CD4-positive, alpha-beta T cell treated with Interleukin-15 for 4 hours (primary cell): ENCODE measurements at regions not wholly inside any gene's neighbourhood (a gene's known extent, or its start where the extent isn't known, plus 50 kb on each side); places are given as distances from the start of the nearest gene placed in this dataset.
A peak's percentile ranks its signal among the peaks of the same experiment; 100 is the strongest.
"Not testable (repeated sequence)": the region's sequence is repeated elsewhere in the genome, so short reads cannot be mapped to it uniquely, and the experiment has no call there.

ENCODE experiments used
- DNase-seq: peaks from one replicate; pipeline ENCODE4 v3.0.0-alpha.2; 2020; ENCODE audit warnings: low spot score

GRCh38 chrX:41003506-41004270 lies 81.6 kb upstream of the USP9X start:
- no peak for DNase-seq

GRCh38 chrX:41005445-41005992 lies 79.7 kb upstream of the USP9X start:
- no peak for DNase-seq

- peak; percentile 73 for DNase-seq
These were observed 75.1 kb upstream of the USP9X start for GRCh38 chrX:41009850-41010846.

GRCh38 chrX:41014776-41015360 lies 70.4 kb upstream of the USP9X start:
- peak; percentile 4 for DNase-seq

GRCh38 chrX:41017785-41018184 lies 67.5 kb upstream of the USP9X start:
- not testable (repeated sequence) for DNase-seq

GRCh38 chrX:41018391-41019040 lies 66.7 kb upstream of the USP9X start:
- not testable (repeated sequence) for DNase-seq

GRCh38 chrX:41019041-41019392 lies 66.2 kb upstream of the USP9X start:
- DNase-seq, result no peak

- no peak for DNase-seq
These were observed 62.7 kb upstream of the USP9X start for GRCh38 chrX:41022566-41022965.

- no peak for DNase-seq
These were observed 62.1 kb upstream of the USP9X start for GRCh38 chrX:41023098-41023497.

GRCh38 chrX:41024335-41024734 lies 60.9 kb upstream of the USP9X start:
- DNase-seq, result not testable (repeated sequence)

- DNase-seq, result no peak
These were observed 60.5 kb upstream of the USP9X start for GRCh38 chrX:41024755-41025154.

- DNase-seq, result no peak
These were observed 59.1 kb upstream of the USP9X start for GRCh38 chrX:41025926-41026701.

- DNase-seq, result no peak
These were observed 58.6 kb upstream of the USP9X start for GRCh38 chrX:41026702-41027078.

- DNase-seq, result no peak
These were observed 55.9 kb upstream of the USP9X start for GRCh38 chrX:41029332-41029731.

GRCh38 chrX:41031256-41031967 lies 53.8 kb upstream of the USP9X start:
- DNase-seq, result no peak

- DNase-seq, result no peak
These were observed 51.9 kb upstream of the USP9X start for GRCh38 chrX:41033299-41033698.

- not testable (repeated sequence) for DNase-seq
These were observed 50.3 kb upstream of the USP9X start for GRCh38 chrX:41034902-41035301.
